PC-3 (cell line): ENCODE measurements at regions not wholly inside any gene's neighbourhood (a gene's known extent, or its start where the extent isn't known, plus 50 kb on each side); places are given as distances from the start of the nearest gene placed in this dataset.

Source experiments
- ATAC-seq: fragments of 200-7000 bp; cut with Tn5 transposase; 2 replicates; pipeline ENCODE4 v1.9.1; 2020; ENCODE audit warnings: mild to moderate bottlenecking, moderate library complexity
- BruUV-seq: library from RNA; stranded (reverse); fragments of 400-500 nt; replicated peaks from 2 replicates; lab custom pipeline; 2021; lab: Mats Ljungman, UMichigan
- CTCF ChIA-PET: fragments of 300-600 bp; sonication (Branson Sonifier 250); formaldehyde crosslinking; loops from one replicate; lab custom pipeline; 2022; ENCODE audit warnings: antibody characterized with exemption; lab: Charles Lee
- POLR2A ChIA-PET: fragments of 300-600 bp; sonication (Branson Sonifier 250); formaldehyde crosslinking; loops from one replicate; lab custom pipeline; 2022; ENCODE audit warnings: antibody characterized with exemption; ENCODE audit not compliant: unreplicated experiment; lab: Charles Lee
- DNase-seq: peaks from one replicate; pipeline ENCODE4 v3.0.0-alpha.2; 2015
- H2AFZ ChIP-seq: fragments of 300-600 bp; sonication (generic); 2 replicates; pipeline ENCODE4 v1.6.0; 2016; ENCODE audit warnings: antibody characterized with exemption, low read length
- H3F3A ChIP-seq: fragments of 300-600 bp; sonication (generic); one replicate; pipeline ENCODE4 v1.6.0; 2017; ENCODE audit warnings: antibody characterized with exemption, low read length, control low read depth, mild to moderate bottlenecking; ENCODE audit not compliant: unreplicated experiment
- H3K27ac ChIP-seq: fragments of 300-600 bp; sonication (generic); 2 replicates; pipeline ENCODE4 v1.5.1; 2016; ENCODE audit warnings: mild to moderate bottlenecking, low read length
- H3K27me3 ChIP-seq: fragments of 300-600 bp; sonication (generic); 2 replicates; pipeline ENCODE4 v1.6.1; 2016; ENCODE audit warnings: low read length, mixed read lengths
- H3K36me3 ChIP-seq: fragments of 300-600 bp; sonication (generic); 2 replicates; pipeline ENCODE4 v1.6.1; 2016; ENCODE audit warnings: low read depth, mixed run types, low read length, mixed read lengths
- H3K4me1 ChIP-seq: fragments of 300-600 bp; sonication (generic); 2 replicates; pipeline ENCODE4 v1.5.1; 2016; ENCODE audit warnings: low read length; ENCODE audit not compliant: insufficient read depth
- H3K4me2 ChIP-seq: fragments of 300-600 bp; sonication (generic); 2 replicates; pipeline ENCODE4 v1.6.0; 2016; ENCODE audit warnings: low read length
- H3K4me3 ChIP-seq: fragments of 300-600 bp; sonication (generic); 2 replicates; pipeline ENCODE4 v1.5.1; 2016; ENCODE audit warnings: mild to moderate bottlenecking, low read length, mixed read lengths
- H3K79me2 ChIP-seq: fragments of 300-600 bp; sonication (generic); 2 replicates; pipeline ENCODE4 v1.6.1; 2017; ENCODE audit warnings: low read length, mixed read lengths
- H3K9ac ChIP-seq: fragments of 300-600 bp; sonication (generic); 2 replicates; pipeline ENCODE4 v1.6.0; 2016; ENCODE audit warnings: mild to moderate bottlenecking, low read length
- H3K9me2 ChIP-seq: fragments of 300-600 bp; sonication (generic); replicated peaks from 2 replicates; pipeline ENCODE4 v1.6.1; 2016; ENCODE audit warnings: mixed run types, low read length, mixed read lengths
- H3K9me3 ChIP-seq: fragments of 300-600 bp; sonication (generic); 2 replicates; pipeline ENCODE4 v1.6.1; 2016; ENCODE audit warnings: low read length, mixed read lengths
- H4K20me1 ChIP-seq: fragments of 300-600 bp; sonication (generic); 2 replicates; pipeline ENCODE4 v1.6.1; 2016; ENCODE audit warnings: low read length, mixed read lengths
- CTCF ChIP-seq: fragments of 300-600 bp; sonication (generic); conservative IDR thresholded peaks from 2 replicates; pipeline ENCODE4 v1.5.1; 2017; ENCODE audit warnings: antibody characterized with exemption, low read depth, mild to moderate bottlenecking, low read length
- EZH2 ChIP-seq: fragments of 300-600 bp; sonication (generic); IDR thresholded peaks from one replicate; pipeline ENCODE4 v1.6.1; 2017; ENCODE audit warnings: antibody characterized with exemption, mild to moderate bottlenecking, low read length; ENCODE audit not compliant: unreplicated experiment
- EZH2phosphoT487 ChIP-seq: fragments of 300-600 bp; sonication (generic); IDR thresholded peaks from 2 replicates; pipeline ENCODE4 v1.6.1; 2018; ENCODE audit warnings: mild to moderate bottlenecking, antibody characterized with exemption, low read length, borderline replicate concordance
- intact Hi-C: fragments of 100-400 bp; cut with micrococcal nuclease; formaldehyde crosslinking; loops from 2 replicates; pipeline ENCODE4 v1.9.0; 2023

GRCh38 chr13:40350283-40350992 is 316.0 kb downstream of the FOXO1 start:
- DNase-seq (no peak), ATAC-seq (no peak)
- Histone ChIP-seq H3F3A (no peaks in the 10 kb centered on the region), H3K9me3 (no peaks in the 10 kb centered on the region), H3K36me3 (no peaks in the 10 kb centered on the region), H3K9me2 (no peaks in the 10 kb centered on the region), H3K4me3 (no peak overlapping the region), H2AFZ (no peak overlapping the region), H3K9ac (no peak overlapping the region), H3K79me2 (no peaks in the 10 kb centered on the region), H3K4me1 (no peaks in the 10 kb centered on the region), H3K27me3 (no peaks in the 10 kb centered on the region), H3K4me2 (no peak overlapping the region), H4K20me1 (no peaks in the 10 kb centered on the region), H3K27ac (no peak overlapping the region)
- TF ChIP-seq EZH2phosphoT487: no peak
- TF ChIP-seq EZH2: no peak
- no peak for TF ChIP-seq CTCF
- intact Hi-C loops: no loop called here
- ChIA-PET POLR2A (interaction anchor here (0.6 kb wide), 1 partner anchor 319 kb away, joined by 4 read pairs; no protein-coding TSS in a partner anchor), CTCF (no interaction called here)
- BruUV-seq: no TSS peak

- Histone ChIP-seq H3K36me3 (no peaks in the 10 kb centered on the region), H3K4me3 (no peak overlapping the region), H3F3A (no peaks in the 10 kb centered on the region), H3K9ac (no peak overlapping the region), H3K27me3 (no peaks in the 10 kb centered on the region), H3K9me2 (no peaks in the 10 kb centered on the region), H3K27ac (no peak overlapping the region), H2AFZ (no peak overlapping the region), H3K4me1 (no peaks in the 10 kb centered on the region), H4K20me1 (no peaks in the 10 kb centered on the region), H3K79me2 (no peaks in the 10 kb centered on the region), H3K4me2 (no peak overlapping the region), H3K9me3 (no peaks in the 10 kb centered on the region)
- ChIA-PET CTCF (no interaction called here), POLR2A (no interaction called here)
- TF ChIP-seq CTCF (no peak), EZH2phosphoT487 (no peak), EZH2 (no peak)
- no TSS peak for BruUV-seq
- intact Hi-C loops: no loop called here
- ATAC-seq (no peak), DNase-seq (no peak)
These were observed 314.7 kb downstream of the FOXO1 start for GRCh38 chr13:40351537-40352379.

GRCh38 chr13:40352380-40352778 is 314.1 kb downstream of the FOXO1 start:
- Histone ChIP-seq H3K27ac (no peak overlapping the region), H3K4me1 (no peaks in the 10 kb centered on the region), H3K9me2 (no peaks in the 10 kb centered on the region), H3F3A (no peaks in the 10 kb centered on the region), H3K79me2 (no peaks in the 10 kb centered on the region), H3K4me2 (no peak overlapping the region), H3K4me3 (no peak overlapping the region), H3K9me3 (no peaks in the 10 kb centered on the region), H2AFZ (no peak overlapping the region), H3K36me3 (no peaks in the 10 kb centered on the region), H3K9ac (no peak overlapping the region), H4K20me1 (no peaks in the 10 kb centered on the region), H3K27me3 (no peaks in the 10 kb centered on the region)
- TF ChIP-seq CTCF (no peak), EZH2 (no peak), EZH2phosphoT487 (no peak)
- ChIA-PET POLR2A (no interaction called here), CTCF (no interaction called here)
- ATAC-seq (no peak), DNase-seq (no peak)
- intact Hi-C loops: no loop called here
- no TSS peak for BruUV-seq
